Epithelial cell of esophagus (primary cell): ENCODE measurements at regions not wholly inside any gene's neighbourhood (a gene's known extent, or its start where the extent isn't known, plus 50 kb on each side); places are given as distances from the start of the nearest gene placed in this dataset.

Source experiments
- DNase-seq: peaks from one replicate; pipeline ENCODE4 v3.0.0; 2010; ENCODE audit warnings: low read depth
- H3K4me3 ChIP-seq: 2 replicates; pipeline ENCODE4 v1.5.1; 2011; ENCODE audit warnings: mild to moderate bottlenecking, low read length, control low read depth
- TF ChIP-seq, protein P1 (sequence below): IDR thresholded peaks from 2 replicates; pipeline ENCODE4 v1.5.1; 2011; ENCODE audit warnings: low read depth, mild to moderate bottlenecking, low read length, control low read depth, inconsistent platforms; ENCODE audit not compliant: insufficient read depth; ENCODE audit errors: missing control alignments

DNA sequence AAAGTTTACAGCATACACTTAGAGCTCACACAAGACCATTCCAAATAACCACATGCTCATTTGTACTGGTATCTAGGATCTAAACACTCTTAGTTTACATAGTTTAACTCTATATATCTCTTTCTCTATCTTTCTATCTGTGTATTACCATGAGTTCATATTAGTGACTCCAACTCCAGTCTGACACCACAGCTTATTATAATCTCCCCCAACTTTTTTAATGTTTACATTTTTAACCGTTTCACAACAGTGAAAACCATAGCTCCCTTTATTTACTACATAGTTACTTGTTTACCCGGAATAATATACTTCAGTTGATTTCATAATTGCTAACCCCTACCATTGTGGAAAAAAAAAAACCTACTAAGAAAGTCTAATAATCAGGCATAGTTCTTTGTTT, 362.4 kb upstream of the RGS17 start:
- TF ChIP-seq, protein P1, sequence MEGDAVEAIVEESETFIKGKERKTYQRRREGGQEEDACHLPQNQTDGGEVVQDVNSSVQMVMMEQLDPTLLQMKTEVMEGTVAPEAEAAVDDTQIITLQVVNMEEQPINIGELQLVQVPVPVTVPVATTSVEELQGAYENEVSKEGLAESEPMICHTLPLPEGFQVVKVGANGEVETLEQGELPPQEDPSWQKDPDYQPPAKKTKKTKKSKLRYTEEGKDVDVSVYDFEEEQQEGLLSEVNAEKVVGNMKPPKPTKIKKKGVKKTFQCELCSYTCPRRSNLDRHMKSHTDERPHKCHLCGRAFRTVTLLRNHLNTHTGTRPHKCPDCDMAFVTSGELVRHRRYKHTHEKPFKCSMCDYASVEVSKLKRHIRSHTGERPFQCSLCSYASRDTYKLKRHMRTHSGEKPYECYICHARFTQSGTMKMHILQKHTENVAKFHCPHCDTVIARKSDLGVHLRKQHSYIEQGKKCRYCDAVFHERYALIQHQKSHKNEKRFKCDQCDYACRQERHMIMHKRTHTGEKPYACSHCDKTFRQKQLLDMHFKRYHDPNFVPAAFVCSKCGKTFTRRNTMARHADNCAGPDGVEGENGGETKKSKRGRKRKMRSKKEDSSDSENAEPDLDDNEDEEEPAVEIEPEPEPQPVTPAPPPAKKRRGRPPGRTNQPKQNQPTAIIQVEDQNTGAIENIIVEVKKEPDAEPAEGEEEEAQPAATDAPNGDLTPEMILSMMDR = no peak
- no peak for DNase-seq
- no peak overlapping the region for H3K4me3 ChIP-seq

DNA sequence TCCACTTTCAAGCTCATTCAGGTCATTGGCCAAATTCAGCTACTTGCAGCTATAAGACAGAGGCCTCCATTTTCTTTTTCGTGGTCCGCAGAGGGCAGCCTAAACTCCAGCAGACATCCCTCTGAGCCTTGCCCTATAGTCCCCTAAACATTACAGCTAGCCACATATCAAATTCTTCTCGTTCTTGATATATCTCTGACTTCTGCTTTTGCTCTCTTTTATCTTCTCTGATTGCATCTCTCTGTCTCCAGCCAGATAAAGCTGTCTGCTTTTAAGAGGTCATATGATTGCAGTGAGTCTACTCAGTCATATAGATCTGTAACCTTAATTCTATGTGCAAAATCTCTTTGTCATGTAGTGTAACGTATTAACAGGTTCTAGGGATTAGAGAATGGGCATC, 358.4 kb upstream of the RGS17 start:
- no peak for DNase-seq
- no peak overlapping the region for H3K4me3 ChIP-seq
- TF ChIP-seq, protein P1 = no peak

DNA sequence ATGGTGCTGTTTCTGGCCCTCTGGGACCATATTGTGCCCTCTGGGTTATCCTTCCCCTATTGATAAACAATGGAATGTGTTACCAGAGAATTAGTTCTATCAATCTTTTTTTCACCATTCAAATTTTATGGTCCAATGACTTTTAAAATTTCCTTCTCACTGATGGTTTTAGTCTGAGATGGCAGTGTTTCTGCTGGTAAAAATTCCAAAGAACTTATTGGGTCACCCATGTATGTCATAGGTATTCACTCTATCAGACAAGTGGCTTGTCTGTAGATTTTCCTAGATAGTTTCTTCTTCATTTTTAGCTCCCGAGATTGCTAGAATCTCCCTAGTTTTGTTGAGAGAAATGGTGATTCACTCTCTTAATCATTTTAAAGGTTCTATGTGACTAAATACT, 357.2 kb upstream of the RGS17 start:
- no peak overlapping the region for H3K4me3 ChIP-seq
- TF ChIP-seq, protein P1 = no peak
- no peak for DNase-seq

DNA sequence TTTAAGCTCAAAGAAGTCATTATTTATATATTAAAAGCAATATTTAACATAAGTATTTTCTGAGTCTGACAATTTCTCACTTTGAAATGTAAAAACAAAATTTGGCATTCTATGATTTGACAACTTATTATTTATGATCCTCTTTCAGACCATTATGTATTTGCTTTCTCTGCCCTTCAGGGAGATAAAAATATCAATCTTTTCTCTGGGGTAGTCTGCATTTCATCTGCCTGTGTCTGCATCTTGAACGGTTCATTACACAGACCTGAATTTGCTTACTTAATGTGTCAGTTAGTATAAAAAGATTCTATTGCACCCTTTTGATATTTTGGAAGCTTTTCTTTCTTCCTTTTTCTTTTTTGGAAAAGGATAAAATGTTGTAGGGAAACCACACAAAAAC, 354.0 kb upstream of the RGS17 start:
- H3K4me3 ChIP-seq = no peak overlapping the region
- TF ChIP-seq, protein P1 = no peak
- DNase-seq = no peak

DNA sequence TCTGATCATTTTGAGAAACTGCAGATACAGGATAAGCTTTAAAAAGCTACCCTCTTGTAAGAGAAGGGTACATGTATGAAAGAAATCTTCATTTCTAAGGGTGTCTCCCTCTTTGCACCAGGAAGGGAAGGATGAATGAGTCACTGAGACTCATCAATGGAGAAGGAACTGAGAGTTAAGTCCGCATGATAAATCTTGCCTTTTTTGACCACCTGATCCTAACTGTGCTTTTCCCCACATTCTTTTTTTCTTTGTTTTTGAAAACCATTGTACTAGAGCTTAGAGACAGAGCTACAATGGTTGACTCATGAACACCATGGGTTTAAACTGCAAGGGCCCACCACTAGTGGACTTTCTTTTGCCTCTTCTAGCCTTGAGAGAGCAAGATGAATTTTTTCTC, 353.0 kb upstream of the RGS17 start:
- TF ChIP-seq, protein P1 = no peak
- peak; percentile 78 for DNase-seq
- H3K4me3 ChIP-seq = no peak overlapping the region

DNA sequence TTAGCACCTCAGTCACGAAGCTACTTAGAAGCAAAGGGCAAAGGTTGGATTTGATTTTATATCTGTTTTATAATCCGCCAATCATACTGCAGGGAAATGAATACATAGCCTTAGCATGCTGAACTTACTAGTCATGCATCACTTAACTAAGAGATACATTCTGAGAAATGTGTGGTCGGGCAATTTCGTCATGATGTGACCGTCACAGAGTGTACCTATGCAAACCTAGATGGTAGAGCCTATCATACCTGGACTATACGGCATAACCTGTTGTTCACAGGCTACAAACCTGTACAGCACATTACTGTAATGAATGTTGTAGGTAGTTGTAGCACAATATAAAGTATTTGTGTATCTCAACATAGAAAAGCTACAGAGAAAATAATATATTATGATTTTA, 345.2 kb upstream of the RGS17 start:
- TF ChIP-seq, protein P1 = no peak
- no peak overlapping the region for H3K4me3 ChIP-seq
- peak; percentile 14 for DNase-seq

DNA sequence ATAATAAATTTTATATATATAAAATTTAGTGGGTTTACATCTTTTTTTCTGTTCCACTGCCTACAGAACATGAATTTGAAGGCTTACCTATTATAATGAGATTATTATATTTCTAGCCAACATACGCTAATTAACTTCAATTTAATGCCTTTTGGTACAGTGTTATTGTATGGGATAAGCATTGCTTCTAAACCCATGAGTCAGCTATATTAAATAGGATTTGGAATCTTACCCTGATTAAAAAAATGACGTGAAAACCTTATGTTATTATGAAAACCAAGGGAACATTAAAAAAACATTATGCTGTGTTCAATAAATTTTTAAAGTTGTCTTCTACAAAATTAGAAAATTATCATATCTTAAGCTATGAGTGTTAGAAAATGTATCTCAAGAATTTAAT, 334.0 kb upstream of the RGS17 start:
- DNase-seq = no peak
- TF ChIP-seq, protein P1 = no peak

More for the DNA sequence above, 334.0 kb upstream of the RGS17 start:
- no peak overlapping the region for H3K4me3 ChIP-seq
